ENCODE measurements at regions not wholly inside any gene's neighbourhood (a gene's known extent, or its start where the extent isn't known, plus 50 kb on each side); places are given as distances from the start of the nearest gene placed in this dataset.
"Not testable (repeated sequence)": the region's sequence is repeated elsewhere in the genome, so short reads cannot be mapped to it uniquely, and the experiment has no call there.

- no peaks in the 10 kb centered on the region for H3K36me3 ChIP-seq
- WGBS, 4 donors, result 48 to 64% (median 52%) methylated on average over 1 of the region's 1 CpG
- no peaks in the 10 kb centered on the region for H3K9me3 ChIP-seq
- DNase-seq, result no peak
- TF ChIP-seq POLR2A (IDR thresholded peaks at IDR 0.05) (no peak), CTCF (IDR thresholded peaks at IDR 0.05) (no peak)
- ATAC-seq, result no peak
- H3K4me1 ChIP-seq, result no peaks in the 10 kb centered on the region
- intact Hi-C loops (cut with DNase I), result no loop called here
- H3K27me3 ChIP-seq, result no peaks in the 10 kb centered on the region
- no peak overlapping the region for H3K27ac ChIP-seq
- H3K4me3 ChIP-seq, result no peak overlapping the region
These were observed 516.6 kb upstream of the ROBO2 start for GRCh38 chr3:76523337-76523736.

- Histone ChIP-seq H3K36me3 (no peaks in the 10 kb centered on the region), H3K4me1 (no peaks in the 10 kb centered on the region), H3K4me3 (no peak overlapping the region), H3K27ac (no peak overlapping the region), H3K27me3 (no peaks in the 10 kb centered on the region), H3K9me3 (no peaks in the 10 kb centered on the region)
- DNase-seq (no peak), ATAC-seq (no peak)
- 82 to 90% (median 85%) methylated on average over 2 of the region's 2 CpGs for WGBS, 4 donors
- TF ChIP-seq POLR2A (IDR thresholded peaks at IDR 0.05) (no peak), CTCF (IDR thresholded peaks at IDR 0.05) (no peak)
- intact Hi-C loops (cut with DNase I), result no loop called here
These were observed 514.2 kb upstream of the ROBO2 start for GRCh38 chr3:76525726-76526125.

GRCh38 chr3:76527773-76528172 lies 512.1 kb upstream of the ROBO2 start:
- no peak for ATAC-seq
- intact Hi-C loops (cut with DNase I), result no loop called here
- DNase-seq, result no peak
- Histone ChIP-seq H3K9me3 (no peaks in the 10 kb centered on the region), H3K27ac (no peak overlapping the region), H3K4me1 (no peaks in the 10 kb centered on the region), H3K27me3 (no peaks in the 10 kb centered on the region), H3K36me3 (no peaks in the 10 kb centered on the region), H3K4me3 (no peak overlapping the region)
- TF ChIP-seq CTCF (IDR thresholded peaks at IDR 0.05) (no peak), POLR2A (IDR thresholded peaks at IDR 0.05) (no peak)

- Histone ChIP-seq H3K4me1 (no peaks in the 10 kb centered on the region), H3K4me3 (no peak overlapping the region), H3K27ac (no peak overlapping the region), H3K36me3 (no peaks in the 10 kb centered on the region), H3K27me3 (no peaks in the 10 kb centered on the region), H3K9me3 (no peaks in the 10 kb centered on the region)
- TF ChIP-seq POLR2A (IDR thresholded peaks at IDR 0.05) (no peak), CTCF (IDR thresholded peaks at IDR 0.05) (no peak)
- no peak for ATAC-seq
- WGBS, 4 donors, result 45 to 62% (median 51%) methylated on average over 2 of the region's 2 CpGs
- DNase-seq, result no peak
- intact Hi-C loops (cut with DNase I), result no loop called here
These were observed 507.6 kb upstream of the ROBO2 start for GRCh38 chr3:76532158-76532822.

GRCh38 chr3:76533710-76534109 lies 506.2 kb upstream of the ROBO2 start:
- H3K36me3 ChIP-seq; H3K9me3 ChIP-seq; DNase-seq; intact Hi-C loops (cut with DNase I); H3K4me3 ChIP-seq; ATAC-seq; H3K4me1 ChIP-seq; H3K27ac ChIP-seq; H3K27me3 ChIP-seq: not testable (repeated sequence)
- 61 to 71% (median 67%) methylated on average over 4 of the region's 4 CpGs for WGBS, 4 donors

GRCh38 chr3:76537857-76538256 lies 502.0 kb upstream of the ROBO2 start:
- WGBS, 4 donors, result 76 to 89% (median 79%) methylated on average over 3 of the region's 3 CpGs
- DNase-seq; intact Hi-C loops (cut with DNase I); H3K27ac ChIP-seq; H3K27me3 ChIP-seq; H3K4me1 ChIP-seq; H3K9me3 ChIP-seq; H3K4me3 ChIP-seq; ATAC-seq; H3K36me3 ChIP-seq: not testable (repeated sequence)
